GM21360 (cell line): ENCODE measurements at regions not wholly inside any gene's neighbourhood (a gene's known extent, or its start where the extent isn't known, plus 50 kb on each side); places are given as distances from the start of the nearest gene placed in this dataset.
"Not testable (repeated sequence)": the region's sequence is repeated elsewhere in the genome, so short reads cannot be mapped to it uniquely, and the experiment has no call there.

Source experiments
- ATAC-seq: cut with Tn5 transposase; IDR thresholded peaks from one replicate; pipeline ENCODE4 v1.9.1; 2021; ENCODE audit warnings: mild to moderate bottlenecking, moderate library complexity; ENCODE audit not compliant: unreplicated experiment

DNA sequence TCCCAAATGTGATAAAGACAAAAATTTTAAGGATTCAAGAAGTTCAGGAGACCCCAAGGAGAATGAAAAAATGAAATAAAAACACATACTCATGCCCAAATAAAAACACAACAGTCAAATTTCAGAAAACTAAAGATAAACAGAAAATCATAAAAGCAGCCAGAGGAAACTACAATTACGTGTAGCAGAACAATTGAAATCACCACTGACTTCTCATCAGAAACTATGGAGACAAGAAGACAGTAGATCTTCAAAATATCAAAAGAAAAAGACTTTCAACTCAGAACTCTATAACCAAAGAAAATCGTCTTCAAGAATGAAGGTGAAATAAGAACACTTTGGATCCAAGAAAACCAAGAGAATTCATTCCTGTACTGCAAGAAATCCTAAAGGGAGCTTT lies 54.9 kb downstream of the DIO3 start:
- ATAC-seq, result no peak

DNA sequence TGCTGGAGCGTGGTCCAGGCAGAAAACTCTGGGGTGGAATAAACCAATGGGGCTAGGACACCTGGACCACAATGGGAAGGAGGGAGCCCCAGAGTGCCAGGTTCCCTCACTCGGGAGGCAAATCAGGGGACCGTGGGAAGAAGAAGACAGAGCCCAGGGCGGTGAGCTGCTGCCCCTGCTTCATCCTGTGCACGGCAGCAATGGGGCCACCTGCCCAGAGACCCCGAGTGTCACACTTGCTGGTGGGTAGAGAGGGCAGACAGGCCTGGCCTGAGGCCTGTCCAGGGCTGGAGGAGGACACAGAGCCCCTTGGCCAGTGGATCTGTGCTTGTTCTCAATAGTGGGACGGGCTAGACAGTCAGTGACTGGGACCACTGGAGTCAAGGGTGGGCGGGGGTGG lies 58.2 kb downstream of the DIO3 start:
- no peak for ATAC-seq

DNA sequence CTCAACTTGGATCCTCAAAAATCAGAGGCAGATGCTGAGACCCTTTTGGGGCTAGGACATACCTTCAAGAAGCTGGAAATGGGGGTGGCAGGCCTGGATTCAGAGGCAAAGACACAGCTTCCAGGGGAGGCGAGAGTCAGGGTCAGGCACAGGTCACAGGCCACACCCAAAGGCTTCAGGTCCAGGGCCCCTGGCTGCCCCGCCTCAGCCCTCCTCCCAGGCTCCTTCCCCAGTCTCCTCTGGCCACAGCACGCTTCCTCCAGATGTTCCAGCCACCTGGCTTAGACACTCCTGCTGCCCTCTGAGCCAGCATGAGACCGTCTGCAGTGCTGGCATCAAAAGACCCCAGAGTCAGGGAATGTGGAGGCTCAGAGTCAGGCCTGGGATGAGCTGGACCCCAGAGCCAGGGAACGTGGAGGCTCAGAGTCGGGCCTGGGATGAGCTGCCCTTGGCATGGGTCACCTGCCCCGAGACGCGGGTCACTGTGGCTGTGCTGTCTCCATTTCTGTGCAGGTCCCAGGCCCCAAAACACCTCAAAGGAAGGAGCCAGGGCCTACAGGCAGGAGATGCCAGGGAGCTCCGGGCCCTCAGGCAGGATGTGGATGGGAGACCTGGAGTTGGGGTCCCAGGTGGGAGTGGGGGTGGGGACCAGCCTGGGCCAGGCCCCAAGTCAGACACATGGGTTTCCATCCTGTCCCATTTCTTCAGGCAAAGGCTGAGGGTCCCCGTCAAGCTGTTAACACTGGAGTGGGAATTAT lies 58.9 kb downstream of the DIO3 start:
- ATAC-seq, result no peak

DNA sequence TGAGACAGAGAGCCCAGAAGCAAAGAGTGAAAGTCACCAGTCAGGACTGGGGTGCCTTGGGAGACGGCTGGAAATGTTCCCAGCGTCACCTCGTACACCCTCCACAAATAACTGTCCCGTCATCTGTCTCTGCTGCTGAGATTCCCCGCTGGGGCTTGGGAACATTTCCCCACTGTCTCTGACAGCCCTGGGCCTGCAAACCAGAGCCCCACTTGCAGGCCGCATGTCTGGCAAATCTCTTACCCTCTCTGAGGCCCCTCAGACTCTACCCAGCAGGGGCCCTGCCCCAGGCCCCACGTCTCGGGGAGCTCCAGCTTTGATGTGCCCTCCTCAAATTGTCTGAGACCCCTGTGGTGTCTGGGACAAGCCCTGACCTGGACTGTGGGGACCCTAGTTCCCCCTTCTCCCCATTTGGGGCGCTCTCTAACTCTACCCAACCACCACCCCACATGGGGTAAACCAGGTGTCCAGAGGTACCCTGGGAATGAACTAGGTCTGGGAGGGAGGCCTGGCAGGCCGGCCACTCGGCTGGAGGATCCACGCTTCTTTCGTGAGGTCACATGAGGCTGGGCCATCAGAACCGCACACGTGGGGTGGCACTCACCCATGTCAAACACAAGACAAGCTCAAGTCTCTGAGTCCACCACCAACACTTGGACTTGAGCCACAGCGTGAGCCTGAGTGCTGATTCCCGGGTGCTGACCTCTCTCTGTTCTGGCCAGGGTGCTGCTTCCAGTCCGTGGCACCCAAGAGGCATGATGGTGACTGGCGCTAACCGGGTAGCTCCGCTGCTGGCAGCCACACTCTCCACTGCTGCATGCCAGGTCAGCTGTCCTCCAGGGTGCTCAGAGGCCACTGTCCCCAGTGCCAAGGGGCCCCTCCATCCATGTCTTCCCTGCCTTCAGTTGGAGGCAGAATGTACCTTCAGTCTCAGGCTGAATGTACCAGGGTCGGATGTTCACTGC lies 59.8 kb downstream of the DIO3 start:
- ATAC-seq, result no peak

DNA sequence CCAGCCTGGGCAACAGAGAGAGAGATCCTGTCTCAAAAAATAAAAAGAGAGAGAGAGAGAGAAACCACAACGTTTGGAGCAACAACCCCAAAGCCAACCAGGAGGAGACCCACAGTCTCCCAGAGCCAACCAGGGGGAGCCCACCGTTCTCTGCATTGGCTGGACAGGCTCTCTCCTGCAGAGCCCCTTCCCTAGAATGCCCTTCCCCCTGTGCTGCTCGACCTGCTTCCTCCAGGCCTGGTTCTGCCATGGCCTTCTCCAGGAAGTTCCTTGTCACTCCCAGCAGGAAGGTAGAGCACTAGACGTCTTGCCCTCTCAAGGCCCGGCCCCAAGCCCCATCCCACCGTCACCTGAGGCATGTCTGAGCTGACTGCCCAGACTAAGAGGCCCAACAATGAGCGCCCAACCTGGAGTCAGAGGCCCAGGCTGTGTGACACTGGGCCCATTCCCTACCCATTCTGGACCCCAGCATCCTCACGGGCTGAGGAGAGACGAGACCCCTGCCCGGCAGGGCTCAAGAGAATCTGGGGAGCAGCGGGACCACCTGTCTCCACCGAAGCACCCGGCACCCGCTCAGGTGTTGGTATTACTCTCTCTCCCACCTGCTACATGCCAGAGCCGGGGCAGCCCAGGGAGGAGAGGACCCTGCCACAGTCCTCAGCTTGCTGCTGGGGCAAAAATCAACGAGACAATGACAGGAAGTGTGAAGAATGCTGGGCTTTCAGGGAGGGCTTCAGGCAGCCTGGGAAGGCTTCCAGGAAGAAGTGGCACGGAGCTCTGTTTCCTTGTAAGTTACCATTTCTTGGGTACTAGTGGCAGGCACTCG lies 61.2 kb downstream of the DIO3 start:
- no peak for ATAC-seq

DNA sequence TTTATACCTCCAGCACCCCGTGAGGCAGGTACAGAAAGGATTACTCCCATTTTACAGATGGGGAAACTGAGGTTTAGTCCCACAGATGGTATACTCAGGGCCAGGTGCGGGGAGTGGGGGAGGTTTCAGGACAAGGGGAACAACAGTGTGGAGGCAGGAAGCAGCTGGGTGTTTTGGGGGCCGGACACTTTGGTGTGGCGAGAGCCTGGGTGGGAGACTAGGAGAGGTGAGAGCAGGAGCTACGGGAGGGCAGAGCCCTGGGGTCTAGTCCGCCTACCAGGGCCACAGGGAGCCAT lies 61.7 kb downstream of the DIO3 start:
- ATAC-seq, result no peak

DNA sequence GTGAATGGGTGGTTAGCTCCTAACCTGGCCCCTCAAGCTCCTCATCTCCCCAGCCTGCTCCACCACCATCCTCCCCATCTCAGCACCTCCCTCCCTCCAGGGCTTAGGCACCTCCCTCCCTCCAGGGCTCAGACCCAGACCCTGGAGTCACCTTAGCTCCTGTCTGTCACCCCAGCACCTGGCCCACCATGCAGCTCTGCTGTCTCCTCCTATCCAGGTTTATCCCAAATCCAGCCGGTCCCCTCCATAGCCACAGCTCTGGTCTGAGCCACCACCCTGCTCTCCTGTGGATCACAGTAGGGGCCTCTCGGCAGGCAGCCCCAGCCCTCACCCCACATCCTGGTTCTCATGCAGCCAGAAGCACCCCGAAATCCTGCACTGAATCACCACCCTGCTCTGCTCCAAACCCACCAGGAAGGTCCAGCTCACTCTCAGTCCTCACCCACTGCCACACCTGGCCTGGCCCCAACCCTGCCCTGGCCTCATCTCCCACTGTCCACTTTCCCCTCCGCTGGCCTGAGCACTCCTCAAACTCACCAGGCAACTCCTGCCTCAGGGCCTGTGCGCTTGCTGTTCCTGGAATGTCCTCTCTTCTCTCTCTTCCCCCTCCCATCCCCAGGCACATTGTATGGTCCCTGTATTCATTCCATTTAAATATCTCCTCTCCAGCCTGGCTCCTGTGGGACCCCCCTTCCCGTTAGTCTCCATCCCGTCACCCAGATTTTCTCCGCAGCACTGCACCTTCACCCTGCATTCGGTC lies 62.6 kb downstream of the DIO3 start:
- ATAC-seq, result no peak

DNA sequence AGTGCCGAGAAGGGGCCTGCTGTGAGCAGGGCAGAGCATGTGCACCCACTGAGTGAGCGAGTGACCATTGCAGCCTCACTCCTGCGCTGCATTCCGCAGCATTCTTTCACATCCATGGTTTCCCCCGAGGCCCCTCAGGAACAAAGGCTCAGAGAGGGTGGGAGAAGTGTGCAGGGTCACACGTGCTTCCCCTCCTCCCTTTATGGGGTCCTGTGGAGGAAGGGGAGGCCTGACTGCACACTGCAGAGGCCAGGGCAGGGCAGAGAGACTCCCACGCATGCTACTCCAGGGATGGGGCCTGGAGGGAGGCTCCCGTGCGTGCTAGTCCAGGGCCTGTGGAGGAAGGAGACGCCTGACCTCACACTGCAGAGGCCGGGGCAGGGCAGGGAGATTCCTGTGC lies 63.2 kb downstream of the DIO3 start:
- ATAC-seq, result no peak

DNA sequence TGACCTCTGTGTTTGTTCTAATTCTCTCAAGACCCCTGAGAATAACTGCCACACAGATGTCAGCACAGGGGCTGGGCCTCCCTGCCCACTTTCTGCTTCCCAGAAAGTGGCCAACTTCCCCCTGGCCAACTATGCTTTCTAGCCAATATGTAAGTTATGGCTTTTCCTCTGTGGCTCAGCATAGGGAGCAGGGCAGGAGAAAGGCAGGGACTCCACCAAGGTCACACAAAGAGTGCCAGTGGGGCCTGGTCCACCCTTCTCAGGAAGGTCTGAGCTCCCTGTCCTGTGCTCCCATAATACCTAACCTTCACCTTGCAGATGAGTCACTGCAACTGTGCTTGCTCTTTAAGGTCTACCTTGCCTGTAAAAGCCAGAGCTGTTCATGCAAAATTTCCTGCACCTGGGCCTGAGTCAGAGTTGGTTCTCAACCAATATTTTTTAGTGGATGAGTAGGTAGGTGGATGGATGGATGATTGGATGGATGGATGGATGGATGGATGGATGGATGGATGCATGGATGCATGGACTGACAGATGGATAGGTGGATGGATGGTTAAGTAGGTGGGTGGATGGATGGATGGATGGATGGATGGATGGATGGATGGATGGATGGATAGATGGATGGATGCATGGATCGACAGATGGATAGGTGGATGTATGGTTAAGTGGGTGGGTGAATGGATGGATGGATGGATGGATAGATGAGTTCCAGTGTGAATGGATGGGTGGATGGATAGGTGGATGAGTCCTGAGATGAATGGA lies 64.2 kb downstream of the DIO3 start:
- no peak for ATAC-seq

DNA sequence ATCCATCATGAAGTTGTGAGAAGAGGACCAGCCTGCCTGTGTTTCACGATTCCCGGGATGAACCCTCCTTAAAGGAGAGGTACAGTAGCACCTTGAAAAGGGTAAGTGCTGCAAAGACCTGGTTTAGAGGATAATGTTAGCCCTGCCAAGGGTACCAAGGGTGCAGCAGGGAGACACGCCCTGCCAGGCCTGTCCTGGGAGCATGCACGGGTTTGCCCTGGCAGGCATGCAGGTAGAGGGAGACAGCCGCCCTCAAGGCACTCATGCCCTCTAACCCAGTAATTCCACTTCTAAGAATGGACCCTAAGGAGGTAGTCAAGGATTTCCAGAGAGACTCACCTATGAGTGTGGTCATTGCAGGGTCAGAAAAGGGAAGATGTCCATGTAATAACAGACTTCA lies 65.0 kb downstream of the DIO3 start:
- no peak for ATAC-seq

DNA sequence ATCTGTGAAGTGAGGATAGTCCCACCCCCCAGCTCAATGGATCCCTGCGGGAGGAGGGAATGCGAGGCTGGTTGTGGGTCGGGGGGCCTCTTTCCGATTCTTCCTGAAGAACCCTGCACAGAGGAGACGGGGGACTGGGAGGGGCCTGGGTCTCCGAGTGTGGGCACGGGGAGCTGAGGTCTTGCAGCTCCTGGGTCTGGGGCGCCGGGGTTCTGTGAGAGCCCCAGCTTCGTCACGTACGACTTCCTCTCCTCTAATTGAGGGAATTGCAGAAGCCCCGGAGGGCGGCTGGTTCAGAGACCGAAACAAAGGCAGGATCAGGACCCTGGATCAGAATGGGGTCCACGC lies 66.6 kb downstream of the DIO3 start:
- no peak for ATAC-seq

DNA sequence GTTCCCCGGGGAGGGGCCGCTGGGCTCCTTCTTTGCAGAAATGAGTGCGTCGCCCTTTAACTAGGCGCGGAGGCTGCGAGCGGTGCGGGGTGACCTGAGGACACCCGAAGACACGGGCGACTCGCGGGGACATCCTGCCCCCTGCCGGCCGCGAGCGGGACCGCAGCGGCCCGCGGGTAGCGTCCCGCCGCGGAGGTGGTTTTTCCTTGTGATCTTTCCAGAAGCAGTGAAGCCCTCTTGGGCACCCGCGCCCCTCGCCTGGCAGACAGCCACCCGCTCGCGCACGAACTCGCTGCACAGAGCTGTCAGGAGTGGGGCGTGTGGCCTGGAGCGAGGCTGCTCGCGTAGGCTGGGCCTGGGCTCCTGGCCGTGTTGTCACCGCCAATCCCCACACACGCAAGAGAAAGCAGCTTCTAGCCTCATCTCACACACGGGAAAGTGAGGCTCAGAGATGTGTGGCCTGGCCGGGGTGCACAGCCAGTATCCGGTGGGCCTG lies 67.2 kb downstream of the DIO3 start:
- ATAC-seq, result peak; percentile 88

DNA sequence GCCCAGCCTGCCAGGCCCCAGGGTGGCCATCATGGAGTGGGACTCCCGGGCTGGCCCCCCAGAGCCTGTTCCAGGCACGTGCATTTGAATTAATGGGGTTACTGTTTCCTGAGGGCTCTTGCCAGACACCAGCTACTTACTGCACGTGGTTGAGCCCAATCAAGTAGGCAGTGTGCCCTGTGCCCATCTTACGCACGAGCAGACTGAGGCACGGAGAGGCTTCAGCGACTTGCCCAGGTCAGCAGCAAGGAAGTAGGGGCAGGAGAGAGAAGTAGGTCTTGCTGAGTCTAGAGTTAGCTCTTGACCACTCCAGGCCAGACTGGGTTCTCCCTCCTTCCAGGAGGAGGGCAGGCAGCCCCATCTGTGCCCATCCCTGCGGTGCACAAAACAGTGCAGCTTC lies 67.7 kb downstream of the DIO3 start:
- no peak for ATAC-seq

DNA sequence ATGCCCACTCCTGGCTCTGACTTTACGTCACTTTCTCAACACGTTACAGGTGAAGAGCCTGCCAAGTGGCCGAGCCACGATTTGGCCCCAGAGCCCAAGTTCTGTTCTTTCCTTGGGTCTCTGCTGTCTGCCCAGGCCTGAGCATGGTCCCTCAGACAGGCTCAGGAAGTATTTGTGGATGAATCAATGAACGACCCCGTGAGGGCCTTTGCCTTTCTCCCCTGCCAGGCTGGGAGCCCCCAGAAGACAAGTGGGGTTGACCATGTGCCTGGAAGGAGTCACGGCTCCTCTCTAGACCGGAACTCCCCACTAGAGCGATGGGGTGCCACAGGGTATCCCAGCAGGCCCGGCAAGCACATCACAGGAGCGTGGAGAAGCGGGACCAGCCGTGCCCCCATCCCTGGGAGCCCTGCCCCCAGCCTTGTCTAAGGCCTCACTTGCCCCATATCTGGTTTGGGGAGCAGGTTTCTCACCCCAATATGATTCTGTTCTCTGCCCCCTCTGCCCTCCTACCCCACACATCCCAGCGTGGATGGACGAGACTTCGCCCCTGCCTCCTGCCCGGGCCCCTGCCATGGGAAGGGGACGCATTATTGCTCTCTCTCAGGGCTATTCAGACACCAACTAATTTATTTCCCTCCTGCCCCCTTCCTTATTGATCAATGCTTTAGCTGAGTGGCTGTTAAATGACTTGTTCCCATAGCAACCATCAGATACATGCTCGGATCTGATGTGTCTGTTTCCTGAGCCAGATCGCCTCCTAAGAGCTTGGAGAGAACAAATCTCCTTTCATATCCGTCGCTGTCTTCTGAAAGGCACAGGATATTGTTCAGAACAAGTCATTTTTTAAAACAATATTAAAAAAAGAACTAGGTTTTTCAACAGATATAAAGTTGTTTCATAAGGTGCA lies 69.0 kb downstream of the DIO3 start:
- ATAC-seq, result no peak

DNA sequence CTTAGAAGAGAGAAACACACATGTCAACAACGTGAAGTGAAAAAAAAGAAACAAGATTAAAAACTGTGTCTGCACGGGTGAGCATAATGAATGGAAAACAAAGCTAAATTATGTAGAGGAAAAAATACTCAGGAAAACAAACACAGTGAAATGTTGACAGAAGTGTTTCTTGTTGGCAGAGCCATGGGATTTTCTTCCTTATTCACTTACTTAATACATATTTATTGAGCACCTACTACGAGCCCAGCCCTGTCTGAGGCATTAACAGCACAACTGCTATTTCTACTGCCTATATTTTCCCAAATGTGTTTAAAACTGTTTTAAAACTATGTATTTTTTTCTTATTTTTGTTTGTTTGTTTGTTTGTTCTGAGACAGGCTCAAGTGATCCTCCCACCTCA lies 69.9 kb downstream of the DIO3 start:
- no peak for ATAC-seq

DNA sequence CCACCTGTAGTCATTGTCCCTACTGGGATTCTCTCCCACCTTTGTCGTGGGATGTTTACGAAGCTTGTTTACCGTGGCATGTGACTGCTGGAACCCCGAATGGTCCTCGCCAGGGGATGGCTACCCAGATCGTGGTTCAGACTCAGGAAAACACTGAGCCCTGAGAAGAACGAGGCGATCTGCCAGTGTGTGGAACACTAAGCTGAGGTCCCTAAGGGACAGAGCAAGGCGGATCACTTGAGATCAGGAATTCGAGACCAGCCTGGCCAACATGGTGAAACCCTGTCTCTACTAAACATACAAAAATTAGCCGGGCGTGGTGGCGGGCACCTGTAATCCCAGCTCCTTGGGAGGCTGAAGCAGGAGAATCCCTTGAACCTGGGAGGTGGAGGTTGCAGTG lies 70.7 kb downstream of the DIO3 start:
- not testable (repeated sequence) for ATAC-seq

DNA sequence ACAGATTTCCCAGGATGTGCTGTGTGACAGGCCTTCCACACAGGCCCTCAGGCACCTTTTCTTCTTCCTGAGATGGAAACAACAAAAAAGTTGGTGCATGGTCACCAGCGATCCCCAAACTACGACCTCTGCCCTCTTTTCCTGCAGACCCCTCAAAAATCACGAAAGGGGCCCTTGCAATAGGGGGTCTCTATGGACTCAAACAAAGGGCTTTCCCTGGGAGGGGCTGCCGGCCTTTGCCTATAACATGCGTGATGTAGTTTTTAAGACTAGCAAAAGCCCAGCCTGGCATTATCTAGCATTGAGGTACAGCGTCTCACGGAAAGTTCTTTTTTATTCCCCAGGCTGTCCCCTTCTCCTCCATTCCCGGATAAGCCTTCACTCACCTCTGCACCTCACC lies 71.2 kb downstream of the DIO3 start:
- no peak for ATAC-seq

DNA sequence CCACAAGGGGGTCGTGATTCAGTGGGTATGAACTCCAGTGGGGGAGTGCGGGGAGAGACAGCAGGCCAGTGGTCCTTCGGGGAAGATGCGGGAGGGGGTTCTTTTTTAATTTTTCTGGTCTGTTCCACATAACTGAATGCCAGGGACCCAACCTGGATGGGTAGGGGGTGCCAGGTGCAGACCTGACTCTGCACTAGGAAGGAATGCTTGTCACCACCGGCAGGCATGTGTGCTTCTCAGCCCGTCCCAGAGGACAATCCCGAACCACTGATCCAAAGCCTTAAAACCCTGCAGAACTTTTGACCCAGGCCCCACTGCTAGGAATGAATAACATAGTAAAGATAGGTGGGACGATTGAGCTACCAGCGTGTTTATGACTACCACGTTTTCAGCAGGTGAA lies 72.0 kb downstream of the DIO3 start:
- ATAC-seq, result no peak
